CD4-positive, alpha-beta T cell treated with Interleukin-21 for 1 hour (primary cell): ENCODE measurements at regions not wholly inside any gene's neighbourhood (a gene's known extent, or its start where the extent isn't known, plus 50 kb on each side); places are given as distances from the start of the nearest gene placed in this dataset.

Experiments used
- DNase-seq: peaks from one replicate; pipeline ENCODE4 v3.0.0-alpha.2; 2020

DNA sequence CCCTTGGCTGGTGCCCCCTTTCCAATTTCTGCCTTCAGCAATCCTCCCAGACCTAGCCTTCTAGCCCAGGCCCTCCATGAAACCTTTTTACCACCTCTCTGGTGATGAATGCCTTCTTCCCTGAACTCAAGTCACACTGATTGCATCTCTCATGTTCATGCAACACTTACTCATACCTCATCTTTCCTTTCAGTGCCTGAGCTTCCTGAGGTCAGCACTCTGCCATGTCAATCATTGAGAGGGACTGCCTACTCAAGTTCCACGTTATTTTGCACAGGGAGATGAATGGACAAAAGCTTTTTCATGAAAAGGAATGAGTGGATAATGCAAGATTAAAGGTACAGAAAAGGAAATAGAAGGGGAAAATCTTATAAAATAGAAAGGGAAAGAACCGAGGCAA is 60.1 kb upstream of the PLEKHG1 start:
- DNase-seq, result no peak

DNA sequence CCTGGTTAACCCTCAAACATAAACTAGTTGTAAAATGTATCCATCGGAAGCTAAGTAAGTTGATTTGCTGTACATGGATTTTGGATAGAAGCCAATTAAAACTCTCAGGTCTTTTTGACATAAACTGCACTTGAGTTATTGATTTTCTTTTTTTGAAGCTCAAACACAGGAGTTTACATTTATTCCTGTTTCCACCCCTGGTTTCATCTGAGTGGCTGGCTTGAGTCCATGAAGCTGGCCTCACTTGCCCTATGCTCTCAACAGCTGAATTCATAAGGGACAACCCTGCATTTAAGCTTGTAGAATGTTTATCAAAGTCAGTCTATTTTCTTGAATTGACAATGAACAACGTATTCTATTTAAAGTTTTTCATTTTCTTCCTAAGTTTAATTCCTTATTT is 58.1 kb upstream of the PLEKHG1 start:
- DNase-seq, result no peak

DNA sequence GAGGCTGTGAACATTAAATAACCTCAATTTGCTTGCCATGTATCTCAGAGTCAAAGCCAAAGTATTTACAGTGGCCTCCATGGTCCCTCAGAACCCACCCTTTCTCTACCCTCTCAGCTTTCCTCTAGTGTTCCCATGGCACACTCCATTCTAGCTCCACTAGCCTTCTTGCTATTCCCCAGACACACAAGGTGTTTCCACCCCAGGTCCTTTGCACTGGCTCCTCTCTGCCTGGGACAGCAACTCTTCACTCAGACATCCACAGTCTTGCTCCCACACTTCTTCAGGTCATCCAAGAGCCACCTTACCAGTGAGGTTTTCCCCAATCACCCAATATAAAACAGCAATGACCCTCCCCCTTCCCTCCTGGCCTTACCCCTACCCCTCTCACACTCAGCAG is 56.5 kb upstream of the PLEKHG1 start:
- no peak for DNase-seq

DNA sequence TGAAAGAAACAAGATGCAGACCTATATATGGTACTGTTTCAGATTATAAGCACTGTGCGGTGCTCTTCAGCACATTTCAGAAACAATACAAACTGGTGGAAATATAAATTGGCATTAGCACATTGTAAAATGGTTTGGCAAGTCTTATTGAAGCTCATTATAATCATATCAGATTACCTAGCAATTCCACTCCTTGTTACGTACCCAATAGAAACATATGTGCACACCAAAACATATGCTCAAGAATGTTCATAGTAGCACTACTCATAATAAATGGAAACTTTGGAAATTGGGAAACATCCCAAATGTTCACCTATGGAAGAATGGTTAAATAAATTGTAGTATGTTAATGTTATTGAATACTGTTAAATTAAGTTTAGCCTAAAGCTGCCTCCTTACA is 54.9 kb upstream of the PLEKHG1 start:
- no peak for DNase-seq

DNA sequence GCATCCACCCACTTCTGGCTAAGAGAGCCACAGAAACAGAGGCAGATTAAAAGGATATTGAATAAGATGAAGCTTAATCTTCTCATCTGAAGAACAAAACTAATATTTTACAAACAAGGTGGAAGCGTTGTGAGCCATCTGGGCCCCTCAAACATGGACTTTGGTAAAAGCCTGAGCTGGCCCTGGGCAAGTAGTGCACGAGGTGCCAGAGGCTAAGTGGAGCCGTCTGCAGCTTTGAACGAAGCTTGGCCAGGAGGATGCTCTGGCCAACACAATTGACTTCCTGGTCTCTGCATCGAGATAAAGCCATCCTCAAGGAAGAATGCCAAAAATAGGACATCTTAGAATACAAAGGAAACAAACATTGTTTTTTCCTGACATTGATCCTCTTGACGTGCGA is 53.2 kb upstream of the PLEKHG1 start:
- no peak for DNase-seq

DNA sequence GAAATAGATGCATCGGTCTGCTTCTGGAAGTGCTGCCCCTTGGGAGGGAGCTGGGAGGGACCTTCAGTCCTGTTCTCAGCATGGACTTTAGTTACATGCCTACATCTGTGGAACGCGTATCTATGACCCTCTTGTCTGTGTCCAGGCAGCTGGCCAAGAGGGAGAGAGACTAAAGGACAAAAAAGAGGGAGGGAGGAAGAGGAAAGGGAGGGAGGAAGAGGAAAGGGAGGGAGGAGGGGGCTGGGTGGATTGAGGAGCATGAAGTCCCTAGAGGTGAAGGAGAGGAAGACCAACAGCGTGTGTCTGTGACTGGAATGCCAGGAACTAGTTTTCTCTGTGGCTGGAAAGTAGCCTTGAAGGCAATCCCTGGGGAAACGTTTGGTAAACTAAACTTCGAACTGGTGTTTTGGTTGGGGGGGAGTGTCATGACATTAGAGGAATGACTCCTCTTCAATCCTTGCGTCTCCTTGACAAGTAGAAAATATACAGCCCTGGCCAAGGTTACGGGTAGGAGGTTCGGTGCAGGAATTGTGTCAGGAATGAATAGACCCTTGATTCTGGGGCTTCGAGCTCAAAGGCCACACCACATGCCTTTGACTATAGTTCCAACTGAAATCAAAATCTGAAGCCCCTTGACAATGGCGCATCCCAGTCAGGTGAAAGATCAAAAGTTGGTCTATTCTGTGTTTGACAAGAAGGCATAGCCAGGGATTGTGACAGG is 52.0 kb upstream of the PLEKHG1 start:
- DNase-seq, result no peak

DNA sequence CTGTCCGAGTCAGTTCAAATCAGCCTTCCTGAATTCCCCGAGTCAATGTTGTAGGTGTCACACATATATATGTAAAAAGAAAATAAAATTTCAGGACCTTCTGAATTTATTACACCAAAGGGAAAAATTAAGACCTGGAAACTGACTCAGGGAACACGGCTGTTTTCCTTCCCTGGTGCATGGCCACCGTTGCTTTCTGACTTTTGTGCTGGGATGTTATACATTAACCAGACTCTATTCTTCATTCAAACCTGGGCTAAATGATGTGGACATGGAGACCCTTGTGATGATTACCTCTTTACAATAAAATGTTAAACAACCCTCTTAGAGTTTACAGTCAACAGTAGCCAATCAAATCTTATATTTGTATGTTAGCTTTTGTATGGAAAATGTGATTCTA is 51.4 kb upstream of the PLEKHG1 start:
- DNase-seq, result no peak

DNA sequence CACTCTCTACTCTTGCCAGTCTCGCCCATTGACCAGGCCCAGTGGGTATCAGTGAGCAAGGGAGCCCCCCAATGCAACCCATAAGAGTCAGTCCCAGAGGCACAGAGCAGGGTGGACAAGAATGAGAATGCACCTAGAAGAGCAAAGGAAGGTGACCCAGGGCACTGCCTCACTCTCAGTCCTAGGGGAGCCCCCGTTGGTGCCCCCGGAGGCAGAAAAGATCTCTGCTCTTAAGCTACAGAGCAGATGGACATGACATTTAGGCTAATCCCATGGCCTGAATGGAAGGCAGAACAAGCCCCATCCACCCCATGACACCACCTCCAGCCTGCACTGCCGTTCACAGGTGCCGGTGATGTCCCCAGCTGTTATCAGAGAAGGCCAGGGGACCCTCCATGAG is 50.7 kb upstream of the PLEKHG1 start:
- DNase-seq, result no peak

DNA sequence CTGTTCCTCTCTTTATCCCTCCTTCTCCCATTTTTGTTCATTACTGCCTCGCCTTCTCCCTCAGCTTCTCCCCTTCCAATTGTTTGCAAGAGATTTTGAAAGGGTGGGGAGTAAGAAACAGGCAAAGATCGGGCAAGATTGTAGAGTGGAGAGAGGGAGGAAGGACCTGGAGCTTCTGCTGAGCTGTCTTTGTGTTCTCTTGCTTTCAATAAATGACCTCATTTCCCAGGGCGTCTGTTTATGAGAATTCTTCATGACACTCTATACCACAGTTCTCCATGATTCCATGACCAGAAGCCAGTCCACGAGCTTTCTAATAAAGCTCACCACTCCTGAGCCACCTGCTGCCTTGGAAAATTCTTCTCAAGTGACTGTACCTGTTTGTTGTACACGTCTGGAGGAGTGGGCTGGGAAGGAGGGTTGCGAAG is 50.0 kb upstream of the PLEKHG1 start:
- no peak for DNase-seq
